ENCODE measurements at regions not wholly inside any gene's neighbourhood (a gene's known extent, or its start where the extent isn't known, plus 50 kb on each side); places are given as distances from the start of the nearest gene placed in this dataset.

DNA sequence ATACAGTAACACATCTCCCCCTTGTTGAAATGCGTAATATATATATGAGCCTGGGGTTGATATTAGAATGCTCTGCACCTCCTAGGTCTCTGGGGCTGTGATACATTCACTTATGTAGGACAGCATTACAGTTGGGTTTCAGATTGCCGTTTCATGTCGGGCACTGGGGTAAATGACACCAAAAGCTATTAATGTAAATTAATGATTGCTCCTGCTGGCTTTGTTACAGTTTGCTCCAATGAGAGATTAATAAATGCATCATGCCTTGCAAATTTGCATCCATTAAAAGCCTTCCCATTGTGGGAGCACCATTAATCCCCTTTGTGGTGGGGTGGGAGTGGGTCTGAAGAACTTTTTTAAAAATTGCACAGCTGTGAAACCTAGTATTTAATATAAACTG, 584.4 kb upstream of the EEF2KMT start:
- TF ChIP-seq, protein P1, sequence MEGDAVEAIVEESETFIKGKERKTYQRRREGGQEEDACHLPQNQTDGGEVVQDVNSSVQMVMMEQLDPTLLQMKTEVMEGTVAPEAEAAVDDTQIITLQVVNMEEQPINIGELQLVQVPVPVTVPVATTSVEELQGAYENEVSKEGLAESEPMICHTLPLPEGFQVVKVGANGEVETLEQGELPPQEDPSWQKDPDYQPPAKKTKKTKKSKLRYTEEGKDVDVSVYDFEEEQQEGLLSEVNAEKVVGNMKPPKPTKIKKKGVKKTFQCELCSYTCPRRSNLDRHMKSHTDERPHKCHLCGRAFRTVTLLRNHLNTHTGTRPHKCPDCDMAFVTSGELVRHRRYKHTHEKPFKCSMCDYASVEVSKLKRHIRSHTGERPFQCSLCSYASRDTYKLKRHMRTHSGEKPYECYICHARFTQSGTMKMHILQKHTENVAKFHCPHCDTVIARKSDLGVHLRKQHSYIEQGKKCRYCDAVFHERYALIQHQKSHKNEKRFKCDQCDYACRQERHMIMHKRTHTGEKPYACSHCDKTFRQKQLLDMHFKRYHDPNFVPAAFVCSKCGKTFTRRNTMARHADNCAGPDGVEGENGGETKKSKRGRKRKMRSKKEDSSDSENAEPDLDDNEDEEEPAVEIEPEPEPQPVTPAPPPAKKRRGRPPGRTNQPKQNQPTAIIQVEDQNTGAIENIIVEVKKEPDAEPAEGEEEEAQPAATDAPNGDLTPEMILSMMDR (IDR thresholded peaks at IDR 0.05): no peak
- TF ChIP-seq POLR2A (IDR thresholded peaks at IDR 0.05) (no peak), POLR2AphosphoS5 (IDR thresholded peaks at IDR 0.05) (no peak)

Measured in breast epithelium (tissue), 3 donors.